Lower leg skin (tissue), 4 donors: ENCODE measurements at regions not wholly inside any gene's neighbourhood (a gene's known extent, or its start where the extent isn't known, plus 50 kb on each side); places are given as distances from the start of the nearest gene placed in this dataset.

Experiments used
- DNase-seq, 2 donors: peaks; one replicate each; pipeline ENCODE4 v3.0.0-alpha.2; 2019; ENCODE audit warnings: low spot score in 2 of 2
- H3K4me3 ChIP-seq: fragments of 200-600 bp; sonication (generic); 2 replicates; pipeline ENCODE4 v1.5.1; 2017; ENCODE audit warnings: mild to moderate bottlenecking, low read depth; ENCODE audit not compliant: poor library complexity, severe bottlenecking
- POLR2A ChIP-seq, 2 donors: fragments of 450-650 bp; IDR thresholded peaks; one replicate each; pipeline ENCODE4 v1.6.1; 2016 to 2017; ENCODE audit warnings: antibody characterized with exemption in 2 of 2, mild to moderate bottlenecking in 1 of 2, moderate library complexity in 1 of 2
- WGBS, 2 donors: methylation state at CpG; one replicate each; pipeline ENCODE4 v1.1.5; 2018; 5-methylcytosine and 5-hydroxymethylcytosine counted together
- intact Hi-C: fragments of 100-400 bp; cut with DNase I; formaldehyde crosslinking; loops from one replicate; pipeline ENCODE4 v1.15.0; 2023; ENCODE audit warnings: low total_unique reads
- TF ChIP-seq, protein P1 (sequence below), 3 donors: fragments of 450-650 bp; IDR thresholded peaks; one replicate each; pipeline ENCODE4 v1.5.1; 2016; ENCODE audit warnings: antibody characterized with exemption in 3 of 3, mild to moderate bottlenecking in 3 of 3, moderate library complexity in 2 of 3

DNA sequence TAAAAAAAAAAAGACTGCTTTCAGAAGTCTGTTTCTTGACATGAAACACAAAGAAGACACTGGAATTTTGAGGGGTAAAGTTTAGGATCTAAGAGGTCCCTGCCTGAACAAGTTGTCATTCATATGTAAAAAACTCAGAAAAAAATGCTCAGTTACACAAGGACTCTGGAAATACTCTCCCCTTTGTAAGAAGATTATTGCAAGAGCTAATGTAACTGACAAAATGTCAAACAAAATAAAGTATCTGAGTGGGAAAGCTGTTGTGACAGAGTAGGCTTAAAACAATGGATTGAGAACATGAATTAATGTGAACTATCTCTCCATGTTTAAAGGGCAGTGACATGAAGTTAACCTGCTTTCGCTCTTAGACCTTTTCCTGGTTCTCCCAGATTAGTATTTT is 416.7 kb upstream of the TYRP1 start:
- intact Hi-C loops: no loop called here
- 78 to 94% methylated on average over 1 of the region's 1 CpG for WGBS, 2 donors
- no peak for DNase-seq
- H3K4me3 ChIP-seq: no peak overlapping the region
- TF ChIP-seq, protein P1, sequence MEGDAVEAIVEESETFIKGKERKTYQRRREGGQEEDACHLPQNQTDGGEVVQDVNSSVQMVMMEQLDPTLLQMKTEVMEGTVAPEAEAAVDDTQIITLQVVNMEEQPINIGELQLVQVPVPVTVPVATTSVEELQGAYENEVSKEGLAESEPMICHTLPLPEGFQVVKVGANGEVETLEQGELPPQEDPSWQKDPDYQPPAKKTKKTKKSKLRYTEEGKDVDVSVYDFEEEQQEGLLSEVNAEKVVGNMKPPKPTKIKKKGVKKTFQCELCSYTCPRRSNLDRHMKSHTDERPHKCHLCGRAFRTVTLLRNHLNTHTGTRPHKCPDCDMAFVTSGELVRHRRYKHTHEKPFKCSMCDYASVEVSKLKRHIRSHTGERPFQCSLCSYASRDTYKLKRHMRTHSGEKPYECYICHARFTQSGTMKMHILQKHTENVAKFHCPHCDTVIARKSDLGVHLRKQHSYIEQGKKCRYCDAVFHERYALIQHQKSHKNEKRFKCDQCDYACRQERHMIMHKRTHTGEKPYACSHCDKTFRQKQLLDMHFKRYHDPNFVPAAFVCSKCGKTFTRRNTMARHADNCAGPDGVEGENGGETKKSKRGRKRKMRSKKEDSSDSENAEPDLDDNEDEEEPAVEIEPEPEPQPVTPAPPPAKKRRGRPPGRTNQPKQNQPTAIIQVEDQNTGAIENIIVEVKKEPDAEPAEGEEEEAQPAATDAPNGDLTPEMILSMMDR (IDR thresholded peaks at IDR 0.05): no peak
- no peak for TF ChIP-seq POLR2A (IDR thresholded peaks at IDR 0.05)

- TF ChIP-seq POLR2A (IDR thresholded peaks at IDR 0.05): no peak
- TF ChIP-seq, protein P1 (IDR thresholded peaks at IDR 0.05): no peak
- intact Hi-C loops: no loop called here
- no peak for DNase-seq
- no peak overlapping the region for H3K4me3 ChIP-seq
Observed at GRCh38 chr9:12289711-12290110, 403.5 kb upstream of the TYRP1 start.

DNA sequence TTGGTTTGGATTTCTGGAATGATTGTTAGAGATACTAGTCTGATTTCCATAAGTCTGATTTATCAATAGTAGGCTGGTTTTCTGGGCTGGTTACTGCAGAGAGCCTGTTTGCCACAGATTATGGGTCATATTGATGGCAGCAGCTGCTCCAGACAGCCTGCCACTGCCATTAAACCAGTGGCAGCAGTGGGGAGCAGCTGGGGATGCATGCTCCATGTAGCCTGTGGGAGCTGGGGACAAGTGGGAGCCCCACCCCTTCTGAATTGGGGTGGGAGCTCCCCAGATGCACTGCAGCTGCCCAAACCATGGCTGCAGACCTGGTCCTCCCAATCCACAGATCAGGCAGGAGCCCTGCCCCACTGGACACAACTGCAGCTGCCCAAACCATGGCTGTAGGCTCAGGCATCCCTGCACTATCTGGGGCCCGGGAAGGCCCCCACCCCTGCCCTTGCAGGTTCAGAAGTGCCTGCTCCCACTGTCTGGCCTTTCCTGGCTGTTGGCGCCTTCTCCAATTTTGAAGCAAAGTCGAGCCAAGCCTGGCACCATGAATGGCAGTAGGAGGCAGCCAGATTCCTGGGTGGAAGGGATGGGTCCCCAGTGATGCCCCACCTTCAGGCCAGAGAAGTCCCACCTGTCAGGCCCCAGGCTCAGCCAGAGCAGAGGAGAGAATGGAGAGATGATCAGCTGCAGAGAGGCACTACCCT is 402.9 kb upstream of the TYRP1 start:
- no peak for DNase-seq
- intact Hi-C loops: no loop called here
- 74 to 77% methylated on average over 3 of the region's 3 CpGs for WGBS, 2 donors
- no peak for TF ChIP-seq POLR2A (IDR thresholded peaks at IDR 0.05)
- TF ChIP-seq, protein P1 (IDR thresholded peaks at IDR 0.05): no peak
- H3K4me3 ChIP-seq: no peak overlapping the region

DNA sequence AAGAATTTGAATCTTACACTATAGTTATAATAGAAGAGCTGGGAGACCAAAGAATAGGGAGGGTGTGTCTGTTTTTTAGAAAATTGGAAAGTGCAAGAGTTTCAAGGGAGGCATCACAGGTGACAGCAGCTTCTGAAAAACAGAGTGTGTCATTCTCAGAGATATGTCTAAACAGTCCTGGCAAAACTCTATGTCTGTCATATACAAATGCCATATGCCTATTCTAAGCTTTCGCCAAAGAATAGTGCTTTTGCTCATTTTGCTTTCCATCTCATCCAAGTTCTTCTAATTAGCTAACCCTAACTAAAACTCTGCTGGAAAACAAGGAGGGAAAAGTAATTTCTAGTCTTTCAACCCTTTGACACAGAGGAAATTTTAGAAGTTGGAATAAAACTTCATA is 388.0 kb upstream of the TYRP1 start:
- intact Hi-C loops: no loop called here
- no peak for TF ChIP-seq POLR2A (IDR thresholded peaks at IDR 0.05)
- TF ChIP-seq, protein P1 (IDR thresholded peaks at IDR 0.05): no peak
- 92 to 93% methylated on average over 1 of the region's 1 CpG for WGBS, 2 donors
- no peak for DNase-seq
- no peak overlapping the region for H3K4me3 ChIP-seq

- no peak for TF ChIP-seq POLR2A (IDR thresholded peaks at IDR 0.05)
- TF ChIP-seq, protein P1 (IDR thresholded peaks at IDR 0.05): no peak
Observed at GRCh38 chr9:12314589-12314988, 378.6 kb upstream of the TYRP1 start.

More at GRCh38 chr9:12314589-12314988, 378.6 kb upstream of the TYRP1 start:
- 77 to 80% methylated on average over 4 of the region's 4 CpGs for WGBS, 2 donors
- intact Hi-C loops: no loop called here
- no peak overlapping the region for H3K4me3 ChIP-seq
- no peak for DNase-seq
